ENCODE measurements at regions not wholly inside any gene's neighbourhood (a gene's known extent, or its start where the extent isn't known, plus 50 kb on each side); places are given as distances from the start of the nearest gene placed in this dataset.

- TF ChIP-seq EZH2phosphoT487 (IDR thresholded peaks at IDR 0.05; ENCODE audit: insufficient read depth, low read depth) (no peak), EZH2 (IDR thresholded peaks at IDR 0.05; ENCODE audit: insufficient read depth, poor library complexity, severe bottlenecking) (no peak)
Observed at GRCh38 chr6:164570801-164571200, 738.6 kb downstream of the C6orf118 start.
